ENCODE measurements at regions not wholly inside any gene's neighbourhood (a gene's known extent, or its start where the extent isn't known, plus 50 kb on each side); places are given as distances from the start of the nearest gene placed in this dataset.
A peak's percentile ranks its signal among the peaks of the same experiment; 100 is the strongest.

GRCh38 chr6:163777716-163778115, 363.2 kb downstream of the QKI start (continued):
- TF ChIP-seq E2F3 (CRISPR knock-in tag; IDR thresholded peaks at IDR 0.05): no peak
- no peak for TF ChIP-seq MYNN (IDR thresholded peaks at IDR 0.05)
- no peak for TF ChIP-seq MYNN (CRISPR knock-in tag; IDR thresholded peaks at IDR 0.05)
- no peak for TF ChIP-seq E2F8 (IDR thresholded peaks at IDR 0.05; ENCODE audit: low read depth, partially characterized antibody)
- no peak for TF ChIP-seq ZNF609 (CRISPR knock-in tag; IDR thresholded peaks at IDR 0.05; ENCODE audit: borderline replicate concordance)
- TF ChIP-seq ZNF174 (CRISPR knock-in tag; IDR thresholded peaks at IDR 0.05): no peak
- no peak for TF ChIP-seq ZNF780A (CRISPR knock-in tag; IDR thresholded peaks at IDR 0.05)
- TF ChIP-seq BCLAF1 (IDR thresholded peaks at IDR 0.05; ENCODE audit: borderline replicate concordance in 1 of 2, control insufficient read depth in 1 of 2, low read depth in 2 of 2, low read length in 1 of 2): 0 out of 4 replicates have a peak, but pooled peaks of 1 of the 2 experiments have one; percentile 2
- TF ChIP-seq PREB (CRISPR knock-in tag; IDR thresholded peaks at IDR 0.05): no peak
- TF ChIP-seq TRIM25 (IDR thresholded peaks at IDR 0.05; ENCODE audit: borderline replicate concordance): no peak
- TF ChIP-seq PATZ1 (CRISPR knock-in tag; IDR thresholded peaks at IDR 0.05; ENCODE audit: borderline replicate concordance): no peak
- TF ChIP-seq BDP1 (IDR thresholded peaks at IDR 0.05; ENCODE audit: insufficient read depth, insufficient read length): no peak

Measured in K562 (cell line).